ENCODE measurements at regions not wholly inside any gene's neighbourhood (a gene's known extent, or its start where the extent isn't known, plus 50 kb on each side); places are given as distances from the start of the nearest gene placed in this dataset.

- no peaks in the 10 kb centered on the region for H3K4me1 Mint-ChIP-seq
- DNase-seq, result no peak
- peaks cover 24% of the 10 kb centered on the region for H3K27me3 Mint-ChIP-seq
- no peaks in the 10 kb centered on the region for H3K36me3 Mint-ChIP-seq (ENCODE audit: low read depth)
- H3K4me3 Mint-ChIP-seq, result no peak overlapping the region
- H3K27ac Mint-ChIP-seq, result peak overlapping the region; percentile 25
- no peaks in the 10 kb centered on the region for H3K9me3 Mint-ChIP-seq
- intact Hi-C loops (cut with micrococcal nuclease), result no loop called here
These were observed 57.4 kb upstream of the IQSEC1 start for GRCh38 chr3:13130464-13131193.

- Mint-ChIP-seq H3K27ac (no peak overlapping the region), H3K36me3 (ENCODE audit: low read depth) (no peaks in the 10 kb centered on the region), H3K9me3 (no peaks in the 10 kb centered on the region), H3K4me3 (no peak overlapping the region), H3K27me3 (peaks cover 11% of the 10 kb centered on the region), H3K4me1 (no peaks in the 10 kb centered on the region)
- no peak for DNase-seq
- intact Hi-C loops (cut with micrococcal nuclease), result no loop called here
These were observed 52.1 kb upstream of the IQSEC1 start for GRCh38 chr3:13125092-13126015.

GRCh38 chr3:13124631-13125030 lies 51.4 kb upstream of the IQSEC1 start:
- Mint-ChIP-seq H3K27ac (no peak overlapping the region), H3K4me1 (no peaks in the 10 kb centered on the region), H3K4me3 (no peak overlapping the region), H3K36me3 (ENCODE audit: low read depth) (no peaks in the 10 kb centered on the region), H3K9me3 (no peaks in the 10 kb centered on the region), H3K27me3 (peaks cover 11% of the 10 kb centered on the region)
- intact Hi-C loops (cut with micrococcal nuclease), result no loop called here
- no peak for DNase-seq

GRCh38 chr3:13123765-13124164 lies 50.5 kb upstream of the IQSEC1 start:
- no peak for DNase-seq
- no peaks in the 10 kb centered on the region for H3K9me3 Mint-ChIP-seq
- H3K4me1 Mint-ChIP-seq, result no peaks in the 10 kb centered on the region
- H3K27me3 Mint-ChIP-seq, result peaks cover 11% of the 10 kb centered on the region
- intact Hi-C loops (cut with micrococcal nuclease), result no loop called here
- H3K36me3 Mint-ChIP-seq (ENCODE audit: low read depth), result no peaks in the 10 kb centered on the region
- H3K4me3 Mint-ChIP-seq, result no peak overlapping the region
- no peak overlapping the region for H3K27ac Mint-ChIP-seq

- Mint-ChIP-seq H3K9me3 (no peaks in the 10 kb centered on the region), H3K27ac (no peak overlapping the region), H3K27me3 (peaks cover 10% of the 10 kb centered on the region), H3K4me1 (no peaks in the 10 kb centered on the region), H3K4me3 (no peak overlapping the region), H3K36me3 (ENCODE audit: low read depth) (no peaks in the 10 kb centered on the region)
- no peak for DNase-seq
- intact Hi-C loops (cut with micrococcal nuclease), result no loop called here
These were observed 49.9 kb upstream of the IQSEC1 start for GRCh38 chr3:13123013-13123654.
